Bronchial epithelial cell (primary cell): ENCODE measurements at regions not wholly inside any gene's neighbourhood (a gene's known extent, or its start where the extent isn't known, plus 50 kb on each side); places are given as distances from the start of the nearest gene placed in this dataset.
A peak's percentile ranks its signal among the peaks of the same experiment; 100 is the strongest.

Experiments
- DNase-seq: peaks from one replicate; pipeline ENCODE4 v3.0.0-alpha.2; 2010; ENCODE audit warnings: low read depth
- FAIRE-seq: peaks from 2 replicates; lab custom pipeline; 2011; peaks lifted over from hg19 to GRCh38; lab: Jason Lieb, UNC
- H3K27me3 ChIP-seq: 2 replicates; pipeline ENCODE4 v1.5.1; 2011; ENCODE audit warnings: low read length; ENCODE audit not compliant: control insufficient read depth, insufficient read depth
- H3K36me3 ChIP-seq: 2 replicates; pipeline ENCODE4 v1.5.1; 2011; ENCODE audit warnings: low read length; ENCODE audit not compliant: control insufficient read depth, insufficient read depth
- H3K4me3 ChIP-seq: 2 replicates; pipeline ENCODE4 v1.5.1; 2011; ENCODE audit warnings: mild to moderate bottlenecking, low read depth, low read length, control low read depth
- TF ChIP-seq, protein P1 (sequence below): IDR thresholded peaks from 2 replicates; pipeline ENCODE4 v1.5.1; 2011; ENCODE audit warnings: mild to moderate bottlenecking, moderate library complexity, low read length, control low read depth, inconsistent platforms; ENCODE audit not compliant: insufficient read depth, severe bottlenecking

- FAIRE-seq = no peak
- Histone ChIP-seq H3K36me3 (no peaks in the 10 kb centered on the region), H3K4me3 (no peak overlapping the region), H3K27me3 (no peaks in the 10 kb centered on the region)
- TF ChIP-seq, protein P1, sequence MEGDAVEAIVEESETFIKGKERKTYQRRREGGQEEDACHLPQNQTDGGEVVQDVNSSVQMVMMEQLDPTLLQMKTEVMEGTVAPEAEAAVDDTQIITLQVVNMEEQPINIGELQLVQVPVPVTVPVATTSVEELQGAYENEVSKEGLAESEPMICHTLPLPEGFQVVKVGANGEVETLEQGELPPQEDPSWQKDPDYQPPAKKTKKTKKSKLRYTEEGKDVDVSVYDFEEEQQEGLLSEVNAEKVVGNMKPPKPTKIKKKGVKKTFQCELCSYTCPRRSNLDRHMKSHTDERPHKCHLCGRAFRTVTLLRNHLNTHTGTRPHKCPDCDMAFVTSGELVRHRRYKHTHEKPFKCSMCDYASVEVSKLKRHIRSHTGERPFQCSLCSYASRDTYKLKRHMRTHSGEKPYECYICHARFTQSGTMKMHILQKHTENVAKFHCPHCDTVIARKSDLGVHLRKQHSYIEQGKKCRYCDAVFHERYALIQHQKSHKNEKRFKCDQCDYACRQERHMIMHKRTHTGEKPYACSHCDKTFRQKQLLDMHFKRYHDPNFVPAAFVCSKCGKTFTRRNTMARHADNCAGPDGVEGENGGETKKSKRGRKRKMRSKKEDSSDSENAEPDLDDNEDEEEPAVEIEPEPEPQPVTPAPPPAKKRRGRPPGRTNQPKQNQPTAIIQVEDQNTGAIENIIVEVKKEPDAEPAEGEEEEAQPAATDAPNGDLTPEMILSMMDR = no peak
- DNase-seq = no peak
These were observed 220.8 kb upstream of the ATP10A start for GRCh38 chr15:26083896-26084295.

DNA sequence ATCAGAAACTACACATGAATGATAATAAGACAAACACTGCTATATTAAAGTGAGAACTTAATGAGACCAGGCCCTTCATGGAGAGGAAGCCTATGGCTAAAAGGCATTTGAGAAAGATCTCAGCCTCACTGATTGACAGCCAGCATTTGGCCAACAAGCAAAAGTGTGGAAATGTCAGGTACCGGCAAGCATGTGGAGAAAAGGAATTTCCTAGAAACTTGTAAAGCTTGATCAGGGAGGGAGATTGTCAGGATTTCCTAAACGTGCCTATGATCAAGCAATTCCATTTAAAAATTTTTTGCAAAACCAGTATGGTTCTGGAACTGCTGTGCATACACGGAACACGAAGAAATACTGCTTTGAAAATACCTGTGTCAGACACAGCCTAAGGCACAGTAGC is 220.3 kb upstream of the ATP10A start:
- Histone ChIP-seq H3K36me3 (no peaks in the 10 kb centered on the region), H3K4me3 (no peak overlapping the region), H3K27me3 (no peaks in the 10 kb centered on the region)
- FAIRE-seq = no peak
- peak; percentile 13 for DNase-seq
- TF ChIP-seq, protein P1 = no peak

GRCh38 chr15:26082221-26083109 is 219.3 kb upstream of the ATP10A start:
- Histone ChIP-seq H3K4me3 (peak overlapping the region; percentile 71), H3K27me3 (no peaks in the 10 kb centered on the region), H3K36me3 (no peaks in the 10 kb centered on the region)
- DNase-seq (peak; percentile 90), FAIRE-seq (peak; percentile 55)
- TF ChIP-seq, protein P1 = no peak

- DNase-seq (no peak), FAIRE-seq (no peak)
- no peak overlapping the region for H3K4me3 ChIP-seq
- TF ChIP-seq, protein P1 = no peak
- H3K27me3 ChIP-seq = no peaks in the 10 kb centered on the region
- H3K36me3 ChIP-seq = no peaks in the 10 kb centered on the region
These were observed 218.7 kb upstream of the ATP10A start for GRCh38 chr15:26081758-26082220.

DNA sequence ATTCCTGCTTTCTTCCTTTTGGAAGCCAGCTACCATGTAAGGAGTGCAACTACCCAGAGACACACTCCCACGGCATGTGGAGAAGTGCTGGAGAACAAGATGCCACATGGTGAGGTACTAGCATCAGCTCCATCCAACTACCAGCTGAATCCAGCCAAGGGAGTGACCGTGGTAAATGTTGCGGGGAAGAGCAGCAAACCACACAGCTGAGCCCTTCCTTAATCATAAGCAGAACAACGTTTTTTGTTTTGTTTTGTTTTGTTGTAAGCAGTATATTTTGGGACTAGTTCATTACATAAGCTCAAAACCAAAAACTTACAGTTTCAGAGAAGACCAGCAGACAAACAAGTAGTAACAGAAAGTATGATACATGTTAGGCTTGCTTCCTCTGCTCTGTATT is 212.6 kb upstream of the ATP10A start:
- H3K27me3 ChIP-seq = no peaks in the 10 kb centered on the region
- no peak overlapping the region for H3K4me3 ChIP-seq
- DNase-seq = no peak
- no peak for FAIRE-seq
- H3K36me3 ChIP-seq = no peaks in the 10 kb centered on the region
- TF ChIP-seq, protein P1 = no peak
